ENCODE measurements at regions not wholly inside any gene's neighbourhood (a gene's known extent, or its start where the extent isn't known, plus 50 kb on each side); places are given as distances from the start of the nearest gene placed in this dataset.

GRCh38 chr13:109410868-109411267 lies 375.5 kb downstream of the IRS2 start:
- no peaks in the 10 kb centered on the region for H3K79me2 ChIP-seq (ENCODE audit: low read length)
- H4K20me1 ChIP-seq (ENCODE audit: low read length): no peaks in the 10 kb centered on the region
- no TSS peak for BruUV-seq (replicated peaks)
- DNase-seq (no peak), ATAC-seq (no peak)
- no peaks in the 10 kb centered on the region for H3K9me2 ChIP-seq (replicated peaks; ENCODE audit: low read length)
- no peaks in the 10 kb centered on the region for H3K9me3 ChIP-seq (ENCODE audit: low read length)
- H3K9ac ChIP-seq (ENCODE audit: low read length): no peak overlapping the region
- no peak overlapping the region for H3K27ac ChIP-seq (ENCODE audit: low read length)
- no peak for TF ChIP-seq EZH2 (IDR thresholded peaks at IDR 0.05; ENCODE audit: low read length, unreplicated experiment)
- no peak for TF ChIP-seq EZH2phosphoT487 (IDR thresholded peaks at IDR 0.05; ENCODE audit: borderline replicate concordance, low read length)
- TF ChIP-seq CTCF (conservative IDR thresholded peaks at IDR 0.05; ENCODE audit: low read depth, low read length): no peak
- H3K4me3 ChIP-seq (ENCODE audit: low read length): no peak overlapping the region
- POLR2A ChIA-PET (ENCODE audit: unreplicated experiment): no interaction called here
- no peak overlapping the region for H2AFZ ChIP-seq (ENCODE audit: low read length)
- H3F3A ChIP-seq (ENCODE audit: low read length, unreplicated experiment): no peaks in the 10 kb centered on the region
- CTCF ChIA-PET: no interaction called here
- no peaks in the 10 kb centered on the region for H3K27me3 ChIP-seq (ENCODE audit: low read length)
- intact Hi-C loops (cut with micrococcal nuclease): no loop called here
- peaks cover 4% of the 10 kb centered on the region; the same call in 1 of the 2 replicates for H3K4me1 ChIP-seq (ENCODE audit: insufficient read depth, low read length)
- H3K4me2 ChIP-seq (ENCODE audit: low read length): no peak overlapping the region
- H3K36me3 ChIP-seq (ENCODE audit: low read depth, low read length): no peaks in the 10 kb centered on the region

- H3F3A ChIP-seq (ENCODE audit: low read length, unreplicated experiment): no peaks in the 10 kb centered on the region
- no peaks in the 10 kb centered on the region for H3K36me3 ChIP-seq (ENCODE audit: low read depth, low read length)
- DNase-seq: no peak
- intact Hi-C loops (cut with micrococcal nuclease): no loop called here
- H3K27ac ChIP-seq (ENCODE audit: low read length): no peak overlapping the region
- no peaks in the 10 kb centered on the region for H3K9me2 ChIP-seq (replicated peaks; ENCODE audit: low read length)
- no peaks in the 10 kb centered on the region for H3K79me2 ChIP-seq (ENCODE audit: low read length)
- BruUV-seq (replicated peaks): no TSS peak
- ChIA-PET CTCF (no interaction called here), POLR2A (ENCODE audit: unreplicated experiment) (interaction anchor here (0.7 kb wide), 1 partner anchor 64 kb away, joined by 3 read pairs; no protein-coding TSS in a partner anchor)
- H3K4me3 ChIP-seq (ENCODE audit: low read length): no peak overlapping the region
- no peak overlapping the region for H3K9ac ChIP-seq (ENCODE audit: low read length)
- no peak for TF ChIP-seq EZH2 (IDR thresholded peaks at IDR 0.05; ENCODE audit: low read length, unreplicated experiment)
- TF ChIP-seq EZH2phosphoT487 (IDR thresholded peaks at IDR 0.05; ENCODE audit: borderline replicate concordance, low read length): no peak
- TF ChIP-seq CTCF (conservative IDR thresholded peaks at IDR 0.05; ENCODE audit: low read depth, low read length): no peak
- H2AFZ ChIP-seq (ENCODE audit: low read length): no peak overlapping the region
- no peaks in the 10 kb centered on the region for H4K20me1 ChIP-seq (ENCODE audit: low read length)
- ATAC-seq: no peak
- no peaks in the 10 kb centered on the region for H3K27me3 ChIP-seq (ENCODE audit: low read length)
- no peaks in the 10 kb centered on the region for H3K9me3 ChIP-seq (ENCODE audit: low read length)
- no peak overlapping the region for H3K4me2 ChIP-seq (ENCODE audit: low read length)
- H3K4me1 ChIP-seq (ENCODE audit: insufficient read depth, low read length): peaks cover 4% of the 10 kb centered on the region; the same call in 1 of the 2 replicates
Measured at GRCh38 chr13:109408591-109409382, 377.6 kb downstream of the IRS2 start.

- intact Hi-C loops (cut with micrococcal nuclease): no loop called here
- H3K9me2 ChIP-seq (replicated peaks; ENCODE audit: low read length): no peaks in the 10 kb centered on the region
- no TSS peak for BruUV-seq (replicated peaks)
- no peaks in the 10 kb centered on the region for H3K36me3 ChIP-seq (ENCODE audit: low read depth, low read length)
- DNase-seq: no peak
- ChIA-PET CTCF (no interaction called here), POLR2A (ENCODE audit: unreplicated experiment) (interaction anchor here (0.6 kb wide), 1 partner anchor 10 kb away, joined by 4 read pairs; no protein-coding TSS in a partner anchor)
- ATAC-seq: no peak
- TF ChIP-seq EZH2 (IDR thresholded peaks at IDR 0.05; ENCODE audit: low read length, unreplicated experiment) (no peak), EZH2phosphoT487 (IDR thresholded peaks at IDR 0.05; ENCODE audit: borderline replicate concordance, low read length) (no peak), CTCF (conservative IDR thresholded peaks at IDR 0.05; ENCODE audit: low read depth, low read length) (no peak)
- no peaks in the 10 kb centered on the region for H3K9me3 ChIP-seq (ENCODE audit: low read length)
- no peak overlapping the region for H3K4me3 ChIP-seq (ENCODE audit: low read length)
- H2AFZ ChIP-seq (ENCODE audit: low read length): no peak overlapping the region
- no peaks in the 10 kb centered on the region for H3F3A ChIP-seq (ENCODE audit: low read length, unreplicated experiment)
- H3K4me1 ChIP-seq (ENCODE audit: insufficient read depth, low read length): no peaks in the 10 kb centered on the region
- H4K20me1 ChIP-seq (ENCODE audit: low read length): no peaks in the 10 kb centered on the region
- no peak overlapping the region for H3K27ac ChIP-seq (ENCODE audit: low read length)
- no peak overlapping the region for H3K9ac ChIP-seq (ENCODE audit: low read length)
- H3K4me2 ChIP-seq (ENCODE audit: low read length): no peak overlapping the region
- no peaks in the 10 kb centered on the region for H3K27me3 ChIP-seq (ENCODE audit: low read length)
- no peaks in the 10 kb centered on the region for H3K79me2 ChIP-seq (ENCODE audit: low read length)
Measured at GRCh38 chr13:109406376-109406992, 379.9 kb downstream of the IRS2 start.

Data from PC-3 (cell line).